Liver (tissue), 3 donors: ENCODE measurements at regions not wholly inside any gene's neighbourhood (a gene's known extent, or its start where the extent isn't known, plus 50 kb on each side); places are given as distances from the start of the nearest gene placed in this dataset.

Source experiments
- ATF3 ChIP-seq: IDR thresholded peaks from 2 replicates; pipeline ENCODE4 v1.6.1; 2016; ENCODE audit warnings: antibody characterized with exemption
- CTCF ChIP-seq: fragments of 150-350 bp; IDR thresholded peaks from 2 replicates; pipeline ENCODE4 v1.5.1; 2017; ENCODE audit warnings: improper control_type of control experiment, low read depth, low read length; ENCODE audit not compliant: missing input control
- RAD21 ChIP-seq, 2 donors: IDR thresholded peaks; 2 replicates each; pipeline ENCODE4 v1.6.1; 2016; ENCODE audit warnings: antibody characterized with exemption in 2 of 2, mild to moderate bottlenecking in 2 of 2
- SP1 ChIP-seq: IDR thresholded peaks from 2 replicates; pipeline ENCODE4 v1.6.1; 2018; ENCODE audit warnings: antibody characterized with exemption, mild to moderate bottlenecking
- TAF1 ChIP-seq: conservative IDR thresholded peaks from 2 replicates; pipeline ENCODE4 v1.6.1; 2016; ENCODE audit warnings: antibody characterized with exemption, mild to moderate bottlenecking
- YY1 ChIP-seq: IDR thresholded peaks from 2 replicates; pipeline ENCODE4 v1.6.1; 2016; ENCODE audit warnings: antibody characterized with exemption, mild to moderate bottlenecking
- TF ChIP-seq, protein P1 (sequence below): IDR thresholded peaks from 2 replicates; pipeline ENCODE4 v1.6.1; 2016; ENCODE audit warnings: antibody characterized with exemption, mild to moderate bottlenecking
- TF ChIP-seq, protein P2 (sequence below): IDR thresholded peaks from 2 replicates; pipeline ENCODE4 v1.6.1; 2016; ENCODE audit warnings: antibody characterized with exemption
- donor health status: healthy.
- donor health status: healthy.

DNA sequence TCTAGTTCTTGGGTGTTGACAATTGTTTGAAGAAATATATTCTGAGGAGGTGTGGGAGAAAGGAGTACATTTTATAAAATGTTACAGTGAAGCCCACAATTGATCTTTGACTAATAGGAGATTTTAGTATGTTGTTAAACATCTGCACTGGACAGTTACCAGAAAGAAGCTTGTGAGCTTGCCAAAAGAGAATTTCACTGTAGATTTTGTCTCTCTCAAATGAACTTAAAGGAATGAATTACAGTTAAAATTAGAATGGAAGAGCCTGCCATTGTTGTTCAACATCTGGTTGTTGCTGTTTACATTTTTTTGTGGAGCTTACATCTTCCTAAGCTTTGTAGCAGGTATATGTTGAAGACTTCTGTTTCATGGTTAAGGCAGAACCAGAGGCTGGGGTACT, 620.5 kb upstream of the CCDC179 start:
- TF ChIP-seq, protein P1, sequence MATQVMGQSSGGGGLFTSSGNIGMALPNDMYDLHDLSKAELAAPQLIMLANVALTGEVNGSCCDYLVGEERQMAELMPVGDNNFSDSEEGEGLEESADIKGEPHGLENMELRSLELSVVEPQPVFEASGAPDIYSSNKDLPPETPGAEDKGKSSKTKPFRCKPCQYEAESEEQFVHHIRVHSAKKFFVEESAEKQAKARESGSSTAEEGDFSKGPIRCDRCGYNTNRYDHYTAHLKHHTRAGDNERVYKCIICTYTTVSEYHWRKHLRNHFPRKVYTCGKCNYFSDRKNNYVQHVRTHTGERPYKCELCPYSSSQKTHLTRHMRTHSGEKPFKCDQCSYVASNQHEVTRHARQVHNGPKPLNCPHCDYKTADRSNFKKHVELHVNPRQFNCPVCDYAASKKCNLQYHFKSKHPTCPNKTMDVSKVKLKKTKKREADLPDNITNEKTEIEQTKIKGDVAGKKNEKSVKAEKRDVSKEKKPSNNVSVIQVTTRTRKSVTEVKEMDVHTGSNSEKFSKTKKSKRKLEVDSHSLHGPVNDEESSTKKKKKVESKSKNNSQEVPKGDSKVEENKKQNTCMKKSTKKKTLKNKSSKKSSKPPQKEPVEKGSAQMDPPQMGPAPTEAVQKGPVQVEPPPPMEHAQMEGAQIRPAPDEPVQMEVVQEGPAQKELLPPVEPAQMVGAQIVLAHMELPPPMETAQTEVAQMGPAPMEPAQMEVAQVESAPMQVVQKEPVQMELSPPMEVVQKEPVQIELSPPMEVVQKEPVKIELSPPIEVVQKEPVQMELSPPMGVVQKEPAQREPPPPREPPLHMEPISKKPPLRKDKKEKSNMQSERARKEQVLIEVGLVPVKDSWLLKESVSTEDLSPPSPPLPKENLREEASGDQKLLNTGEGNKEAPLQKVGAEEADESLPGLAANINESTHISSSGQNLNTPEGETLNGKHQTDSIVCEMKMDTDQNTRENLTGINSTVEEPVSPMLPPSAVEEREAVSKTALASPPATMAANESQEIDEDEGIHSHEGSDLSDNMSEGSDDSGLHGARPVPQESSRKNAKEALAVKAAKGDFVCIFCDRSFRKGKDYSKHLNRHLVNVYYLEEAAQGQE, result no peak
- TF ChIP-seq CTCF (no peak), YY1 (no peak), RAD21 (IDR thresholded peaks at IDR 0.05) (no peak), TAF1 (no peak), SP1 (no peak), ATF3 (no peak)
- TF ChIP-seq, protein P2, sequence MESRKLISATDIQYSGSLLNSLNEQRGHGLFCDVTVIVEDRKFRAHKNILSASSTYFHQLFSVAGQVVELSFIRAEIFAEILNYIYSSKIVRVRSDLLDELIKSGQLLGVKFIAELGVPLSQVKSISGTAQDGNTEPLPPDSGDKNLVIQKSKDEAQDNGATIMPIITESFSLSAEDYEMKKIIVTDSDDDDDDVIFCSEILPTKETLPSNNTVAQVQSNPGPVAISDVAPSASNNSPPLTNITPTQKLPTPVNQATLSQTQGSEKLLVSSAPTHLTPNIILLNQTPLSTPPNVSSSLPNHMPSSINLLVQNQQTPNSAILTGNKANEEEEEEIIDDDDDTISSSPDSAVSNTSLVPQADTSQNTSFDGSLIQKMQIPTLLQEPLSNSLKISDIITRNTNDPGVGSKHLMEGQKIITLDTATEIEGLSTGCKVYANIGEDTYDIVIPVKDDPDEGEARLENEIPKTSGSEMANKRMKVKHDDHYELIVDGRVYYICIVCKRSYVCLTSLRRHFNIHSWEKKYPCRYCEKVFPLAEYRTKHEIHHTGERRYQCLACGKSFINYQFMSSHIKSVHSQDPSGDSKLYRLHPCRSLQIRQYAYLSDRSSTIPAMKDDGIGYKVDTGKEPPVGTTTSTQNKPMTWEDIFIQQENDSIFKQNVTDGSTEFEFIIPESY, result no peak
